IMR-90 (cell line): ENCODE measurements at regions not wholly inside any gene's neighbourhood (a gene's known extent, or its start where the extent isn't known, plus 50 kb on each side); places are given as distances from the start of the nearest gene placed in this dataset.

Source experiments
- ATAC-seq: fragments of 200-7000 bp; cut with Tn5 transposase; 2 replicates; pipeline ENCODE4 v1.9.1; 2020; ENCODE audit warnings: low read depth, mild to moderate bottlenecking, moderate library complexity
- BruUV-seq: library from RNA; stranded (reverse); fragments of 400-500 nt; replicated peaks from 2 replicates; lab custom pipeline; 2021; lab: Mats Ljungman, UMichigan
- CTCF ChIA-PET: fragments of 300-600 bp; formaldehyde crosslinking; extraction: SDS; loops from one replicate; lab custom pipeline; 2021; ENCODE audit warnings: antibody characterized with exemption; lab: Yijun Ruan, JAX
- POLR2A ChIA-PET: fragments of 300-600 bp; sonication (Branson Sonifier 250); formaldehyde crosslinking; loops from one replicate; lab custom pipeline; 2022; ENCODE audit warnings: antibody characterized with exemption; ENCODE audit not compliant: unreplicated experiment; lab: Charles Lee
- DNase-seq: peaks from one replicate; pipeline ENCODE4 v3.0.0; 2013
- H2AFZ ChIP-seq: replicated peaks from 2 replicates; pipeline ENCODE3; 2013; ENCODE audit warnings: low read length, mild to moderate bottlenecking; ENCODE audit not compliant: poor library complexity
- H2AK5ac ChIP-seq: 2 replicates; pipeline ENCODE4 v1.6.1; 2013; ENCODE audit warnings: low read depth, low read length, inconsistent platforms
- H2AK9ac ChIP-seq: replicated peaks from 2 replicates; pipeline ENCODE3; 2013; ENCODE audit warnings: mild to moderate bottlenecking, low read depth, low read length, moderate library complexity; ENCODE audit not compliant: poor library complexity
- H2BK120ac ChIP-seq: 2 replicates; pipeline ENCODE4 v1.6.1; 2013; ENCODE audit warnings: low read depth, low read length, inconsistent platforms
- H2BK15ac ChIP-seq: 3 replicates; pipeline ENCODE4 v1.6.1; 2013; ENCODE audit warnings: low read depth, low read length, inconsistent platforms
- H2BK20ac ChIP-seq: 2 replicates; pipeline ENCODE4 v1.6.1; 2013; ENCODE audit warnings: low read depth, mild to moderate bottlenecking, inconsistent platforms, low read length, moderate library complexity
- H2BK5ac ChIP-seq: 2 replicates; pipeline ENCODE4 v1.6.1; 2013; ENCODE audit warnings: mild to moderate bottlenecking, low read depth, low read length, inconsistent platforms; ENCODE audit not compliant: poor library complexity, severe bottlenecking
- H3K14ac ChIP-seq: replicated peaks from 2 replicates; pipeline ENCODE4 v1.6.1; 2013; ENCODE audit warnings: low read depth, low read length, inconsistent platforms
- H3K18ac ChIP-seq: 2 replicates; pipeline ENCODE4 v1.6.1; 2013; ENCODE audit warnings: low read depth, low read length, control low read depth
- H3K23ac ChIP-seq: 2 replicates; pipeline ENCODE4 v1.6.1; 2013; ENCODE audit warnings: low read depth, low read length, inconsistent platforms
- H3K27ac ChIP-seq: 2 replicates; pipeline ENCODE4 v1.5.1; 2013; ENCODE audit warnings: mild to moderate bottlenecking, control low read depth, low read length; ENCODE audit not compliant: insufficient read depth
- H3K27me3 ChIP-seq: 2 replicates; pipeline ENCODE4 v1.6.1; 2013; ENCODE audit warnings: low read length; ENCODE audit not compliant: control insufficient read depth, insufficient read depth
- H3K36me3 ChIP-seq: 2 replicates; pipeline ENCODE4 v1.6.1; 2013; ENCODE audit warnings: low read length, mixed read lengths; ENCODE audit not compliant: control insufficient read depth, insufficient read depth
- H3K4ac ChIP-seq: 2 replicates; pipeline ENCODE4 v1.6.1; 2013; ENCODE audit warnings: low read depth, low read length, inconsistent platforms
- H3K4me1 ChIP-seq: 2 replicates; pipeline ENCODE4 v1.6.1; 2013; ENCODE audit warnings: low read length, mixed read lengths; ENCODE audit not compliant: control insufficient read depth, insufficient read depth
- H3K4me2 ChIP-seq: 2 replicates; pipeline ENCODE4 v1.6.1; 2013; ENCODE audit warnings: low read depth, mild to moderate bottlenecking, control low read depth, low read length, moderate library complexity
- H3K4me3 ChIP-seq: 2 replicates; pipeline ENCODE4 v1.5.1; 2013; ENCODE audit warnings: low read depth, mild to moderate bottlenecking, control low read depth, low read length, moderate library complexity; ENCODE audit not compliant: insufficient read depth
- H3K56ac ChIP-seq: 2 replicates; pipeline ENCODE4 v1.6.1; 2013; ENCODE audit warnings: low read length, inconsistent platforms; ENCODE audit not compliant: insufficient read depth; ENCODE audit errors: extremely low read depth
- H3K79me1 ChIP-seq, 2 experiments: 2 replicates each; pipeline ENCODE4 v1.6.1; 2013; ENCODE audit warnings: low read length in 2 of 2, inconsistent platforms in 1 of 2, low read depth in 1 of 2
- H3K9ac ChIP-seq: 2 replicates; pipeline ENCODE4 v1.6.1; 2013; ENCODE audit warnings: low read depth, low read length, control low read depth
- H3K9me1 ChIP-seq: 2 replicates; pipeline ENCODE4 v1.6.1; 2013; ENCODE audit warnings: low read length, inconsistent platforms; ENCODE audit not compliant: insufficient read depth
- H3K9me3 ChIP-seq: 2 replicates; pipeline ENCODE4 v1.6.1; 2013; ENCODE audit warnings: low read length; ENCODE audit not compliant: control insufficient read depth, insufficient read depth
- H4K20me1 ChIP-seq: 2 replicates; pipeline ENCODE4 v1.6.1; 2013; ENCODE audit warnings: low read length, inconsistent platforms; ENCODE audit not compliant: insufficient read depth
- H4K5ac ChIP-seq: 2 replicates; pipeline ENCODE4 v1.6.1; 2013; ENCODE audit warnings: mild to moderate bottlenecking, low read depth, low read length, control low read depth
- H4K8ac ChIP-seq, 2 experiments: 2 replicates each; pipeline ENCODE4 v1.6.1; 2013; ENCODE audit warnings: low read depth in 2 of 2, low read length in 2 of 2, control low read depth in 1 of 2, inconsistent platforms in 1 of 2
- H4K91ac ChIP-seq: 2 replicates; pipeline ENCODE4 v1.6.1; 2013; ENCODE audit warnings: low read depth, low read length, inconsistent platforms; ENCODE audit not compliant: insufficient read depth
- BHLHE40 ChIP-seq: fragments of 150-350 bp; IDR thresholded peaks from 2 replicates; pipeline ENCODE4 v1.6.1; 2016; ENCODE audit warnings: mild to moderate bottlenecking, low read depth, low read length
- CEBPB ChIP-seq: IDR thresholded peaks from 2 replicates; pipeline ENCODE4 v1.6.1; 2012; ENCODE audit warnings: low read depth, low read length, improper control_type of control experiment
- CHD1 ChIP-seq: IDR thresholded peaks from 2 replicates; pipeline ENCODE4 v1.6.1; 2012; ENCODE audit warnings: low read depth, low read length, improper control_type of control experiment
- CTCF ChIP-seq: conservative IDR thresholded peaks from 2 replicates; pipeline ENCODE4 v1.5.1; 2012; ENCODE audit warnings: mild to moderate bottlenecking, low read depth, low read length, improper control_type of control experiment
- FOS ChIP-seq: fragments of 150-350 bp; IDR thresholded peaks from 2 replicates; pipeline ENCODE4 v1.6.1; 2016; ENCODE audit warnings: low read depth, low read length
- MAFK ChIP-seq: IDR thresholded peaks from 2 replicates; pipeline ENCODE4 v1.6.1; 2012; ENCODE audit warnings: low read depth, low read length, improper control_type of control experiment
- MAZ ChIP-seq: IDR thresholded peaks from 2 replicates; pipeline ENCODE4 v1.6.1; 2012; ENCODE audit warnings: low read depth, mild to moderate bottlenecking, low read length, improper control_type of control experiment, moderate library complexity, borderline replicate concordance
- MXI1 ChIP-seq: IDR thresholded peaks from 2 replicates; pipeline ENCODE4 v1.6.1; 2012; ENCODE audit warnings: low read depth, mild to moderate bottlenecking, low read length, moderate library complexity, borderline replicate concordance
- NFE2L2 ChIP-seq: fragments of 150-350 bp; IDR thresholded peaks from 2 replicates; pipeline ENCODE4 v1.6.1; 2016; ENCODE audit warnings: low read depth, mild to moderate bottlenecking, low read length
- POLR2A ChIP-seq: IDR thresholded peaks from 2 replicates; pipeline ENCODE4 v1.6.1; 2012; ENCODE audit warnings: mild to moderate bottlenecking, low read depth, low read length
- RAD21 ChIP-seq: IDR thresholded peaks from 2 replicates; pipeline ENCODE4 v1.6.1; 2012; ENCODE audit warnings: low read length, improper control_type of control experiment
- RCOR1 ChIP-seq: IDR thresholded peaks from 2 replicates; pipeline ENCODE4 v1.6.1; 2012; ENCODE audit warnings: mild to moderate bottlenecking, low read length, improper control_type of control experiment; ENCODE audit not compliant: insufficient replicate concordance
- RFX5 ChIP-seq: IDR thresholded peaks from 2 replicates; pipeline ENCODE4 v1.8.0; 2012; ENCODE audit warnings: low read depth, mild to moderate bottlenecking, low read length, moderate library complexity
- SMC3 ChIP-seq: fragments of 150-350 bp; IDR thresholded peaks from 2 replicates; pipeline ENCODE4 v1.6.1; 2016; ENCODE audit warnings: low read depth, mild to moderate bottlenecking, antibody characterized with exemption, low read length, moderate library complexity
- USF2 ChIP-seq: fragments of 150-350 bp; IDR thresholded peaks from 2 replicates; pipeline ENCODE4 v1.6.1; 2017; ENCODE audit warnings: mild to moderate bottlenecking, antibody characterized with exemption, low read length, low read depth
- WGBS, 2 experiments: methylation state at CpG; one replicate each; pipeline versions ENCODE4 v1.1.5 to v1.1.7; 2013; ENCODE audit warnings: missing lambda C conversion rate in 2 of 2; ENCODE audit not compliant: insufficient read length in 1 of 2; ENCODE audit errors: extremely low coverage in 2 of 2; 5-methylcytosine and 5-hydroxymethylcytosine counted together
- dilution Hi-C: fragments of 300-500 bp; cut with HindIII; formaldehyde crosslinking; loops from one replicate; pipeline ENCODE4 v1.14.3; 2018; ENCODE audit warnings: low sequenced_read_pairs; ENCODE audit not compliant: unreplicated experiment
- in situ Hi-C: fragments of 300-500 bp; cut with MboI; formaldehyde crosslinking; loops from 3 replicates; pipeline ENCODE4 v1.14.3; 2019; ENCODE audit warnings: low sequenced_read_pairs, inconsistent platforms, mixed read lengths
- intact Hi-C: fragments of 100-400 bp; cut with micrococcal nuclease; formaldehyde crosslinking; loops from 2 replicates; pipeline ENCODE4 v1.10.0; 2022

GRCh38 chr1:234975122-234975940 is 153.3 kb downstream of the TOMM20 start:
- peak overlapping the region; percentile 96 for H2BK120ac ChIP-seq
- peak; percentile 95 for DNase-seq
- peak overlapping the region; percentile 78 for H3K27ac ChIP-seq
- peak overlapping the region; percentile 63; the same call in 2 of the 3 replicates for H2BK15ac ChIP-seq
- peak overlapping the region; percentile 84 for H2BK5ac ChIP-seq
- H2AK9ac ChIP-seq = peak overlapping the region; percentile 6
- peak overlapping the region; percentile 88 for H3K4ac ChIP-seq
- H3K4me2 ChIP-seq = peak overlapping the region; percentile 23; the same call in 1 of the 2 replicates
- dilution Hi-C loops = no loop called here
- intact Hi-C loops = no loop called here
- H3K4me3 ChIP-seq = no peak overlapping the region
- peak overlapping the region; percentile 9 to 50; a peak in 3 of 4 replicates for H4K8ac ChIP-seq
- H3K23ac ChIP-seq = peak overlapping the region; percentile 6; the same call in 1 of the 2 replicates
- no peaks in the 10 kb centered on the region for H3K27me3 ChIP-seq
- in situ Hi-C loops = loop anchor here (5.0 to 10.0 kb wide), 2 partner anchors 251 to 478 kb away; no protein-coding TSS in a partner anchor
- no peak overlapping the region for H3K56ac ChIP-seq
- 40% methylated on average over 3 of the region's 11 CpGs; no CpG with 5 or more reads in 1 of the 2 experiments for WGBS, 2 experiments
- ChIA-PET POLR2A (interaction anchor here (0.5 kb wide), 1 partner anchor 251 kb away, joined by 3 read pairs; no protein-coding TSS in a partner anchor), CTCF (interaction anchor here (1.0 kb wide), 1 partner anchor 488 kb away, joined by 3 read pairs; no protein-coding TSS in a partner anchor)
- peaks cover 42% of the 10 kb centered on the region for H3K9me1 ChIP-seq
- H2AFZ ChIP-seq = no peak overlapping the region
- peaks cover 0 to 14% of the 10 kb centered on the region in 2 experiments; a peak in 2 of 4 replicates for H3K79me1 ChIP-seq
- no peak overlapping the region for H3K9ac ChIP-seq
- H2BK20ac ChIP-seq = peak overlapping the region; percentile 37
- H3K9me3 ChIP-seq = no peaks in the 10 kb centered on the region
- H4K91ac ChIP-seq = peak overlapping the region; percentile 74
- peak overlapping the region; percentile 77 for H3K14ac ChIP-seq
- H3K36me3 ChIP-seq = no peaks in the 10 kb centered on the region
- peak overlapping the region; percentile 92 for H3K18ac ChIP-seq
- H4K20me1 ChIP-seq = no peaks in the 10 kb centered on the region
- H3K4me1 ChIP-seq = peaks cover 49% of the 10 kb centered on the region
- peak overlapping the region; percentile 80 for H4K5ac ChIP-seq
- ATAC-seq = peak; percentile 44
- H2AK5ac ChIP-seq = peak overlapping the region; percentile 93
- BruUV-seq = no TSS peak
- peak; percentile 40 for TF ChIP-seq RCOR1
- no peak; the same call in 1 of the 2 replicates for TF ChIP-seq MAZ
- TF ChIP-seq NFE2L2 = peak; percentile 28; the same call in 1 of the 2 replicates
- no peak; the same call in 1 of the 2 replicates for TF ChIP-seq SMC3
- no peak for TF ChIP-seq RFX5
- TF ChIP-seq CEBPB = peak; percentile 97
- peak; percentile 52 for TF ChIP-seq BHLHE40
- TF ChIP-seq MAFK = no peak
- TF ChIP-seq CTCF = no peak
- no peak for TF ChIP-seq USF2
- 0 out of 2 replicates have a peak, but pooled peaks have one; percentile 14 for TF ChIP-seq POLR2A
- no peak; the same call in 1 of the 2 replicates for TF ChIP-seq CHD1
- TF ChIP-seq MXI1 = no peak
- TF ChIP-seq RAD21 = peak; percentile 37; the same call in 1 of the 2 replicates
- peak; percentile 91 for TF ChIP-seq FOS
